Neural cell (in vitro differentiated cells): ENCODE measurements at regions not wholly inside any gene's neighbourhood (a gene's known extent, or its start where the extent isn't known, plus 50 kb on each side); places are given as distances from the start of the nearest gene placed in this dataset.

Source experiments
- CTCF ChIP-seq: fragments of 450-650 bp; IDR thresholded peaks from 2 replicates; pipeline ENCODE4 v1.5.1; 2014; ENCODE audit warnings: antibody characterized with exemption, mild to moderate bottlenecking, moderate library complexity; ENCODE audit not compliant: poor library complexity, severe bottlenecking
- EP300 ChIP-seq: fragments of 450-650 bp; conservative IDR thresholded peaks from 2 replicates; pipeline ENCODE4 v1.6.1; 2014; ENCODE audit warnings: antibody characterized with exemption, mild to moderate bottlenecking, moderate library complexity; ENCODE audit not compliant: poor library complexity, severe bottlenecking
- EZH2 ChIP-seq: fragments of 200-600, 300-800 bp; shearing (Covaris generic), sonication (generic); IDR thresholded peaks from 2 replicates; pipeline ENCODE4 v1.6.1; 2014; ENCODE audit warnings: antibody characterized with exemption, low read length, borderline replicate concordance, mild to moderate bottlenecking; ENCODE audit not compliant: insufficient read depth, poor library complexity, severe bottlenecking
- POLR2AphosphoS5 ChIP-seq: IDR thresholded peaks from 2 replicates; pipeline ENCODE4 v1.6.1; 2012
- RAD21 ChIP-seq: fragments of 450-650 bp; conservative IDR thresholded peaks from 2 replicates; pipeline ENCODE4 v1.6.1; 2014; ENCODE audit warnings: antibody characterized with exemption, mild to moderate bottlenecking, moderate library complexity
- SMC3 ChIP-seq: fragments of 450-650 bp; conservative IDR thresholded peaks from 2 replicates; pipeline ENCODE4 v1.6.1; 2014; ENCODE audit warnings: antibody characterized with exemption, mild to moderate bottlenecking, moderate library complexity; ENCODE audit not compliant: poor library complexity
- TAF1 ChIP-seq: IDR thresholded peaks from 2 replicates; pipeline ENCODE4 v1.6.1; 2012; ENCODE audit warnings: low read depth

GRCh38 chr1:22275167-22275566 lies 132.3 kb upstream of the WNT4 start:
- no peak for TF ChIP-seq TAF1
- TF ChIP-seq CTCF, result no peak
- no peak for TF ChIP-seq SMC3
- TF ChIP-seq POLR2AphosphoS5, result no peak
- TF ChIP-seq EZH2, result no peak
- no peak for TF ChIP-seq RAD21
- TF ChIP-seq EP300, result no peak
